ENCODE measurements at regions not wholly inside any gene's neighbourhood (a gene's known extent, or its start where the extent isn't known, plus 50 kb on each side); places are given as distances from the start of the nearest gene placed in this dataset.

DNA sequence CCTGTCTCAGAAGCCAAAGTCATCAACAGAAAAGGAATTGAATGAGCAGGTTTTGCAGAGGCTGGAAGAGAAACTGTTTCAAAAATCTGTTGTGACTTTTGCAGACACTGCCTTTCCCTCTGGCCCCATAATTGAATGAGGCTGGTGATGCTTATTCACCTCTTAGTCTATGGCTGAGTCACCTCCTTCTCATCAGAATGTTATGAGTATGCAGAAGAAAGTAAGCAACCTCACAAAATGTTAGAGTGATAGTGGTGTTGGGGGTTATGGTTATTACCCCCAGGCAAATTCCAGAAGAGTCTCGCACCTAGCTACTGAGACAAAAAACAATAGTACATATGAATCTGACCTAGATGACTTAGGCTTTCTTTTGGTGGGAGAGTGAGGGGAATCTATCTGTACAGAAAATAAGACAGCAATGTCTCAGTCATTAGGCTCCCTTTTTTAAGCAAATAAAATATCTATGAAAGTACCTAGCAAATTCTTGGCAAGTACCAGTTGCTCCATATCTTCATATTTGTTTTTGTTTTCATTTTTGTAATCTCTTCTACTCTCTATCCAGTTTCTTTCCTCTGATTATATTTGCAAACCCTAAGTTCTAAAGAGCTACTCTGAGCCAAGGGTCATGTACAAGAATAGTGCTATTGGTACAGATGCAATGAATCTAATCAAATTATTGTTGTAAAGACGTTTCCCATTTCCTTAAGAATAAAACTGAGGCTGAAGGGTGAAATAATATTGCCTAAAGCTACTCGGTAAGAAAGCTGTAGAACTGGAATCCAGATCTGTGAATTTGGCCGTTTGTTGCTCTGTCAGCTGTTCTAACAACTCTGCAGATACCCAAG is 498.1 kb upstream of the TNC start:
- no peaks in the 10 kb centered on the region for H3K9me3 ChIP-seq (ENCODE audit: low read depth)
- WGBS, 2 experiments (ENCODE audit: low coverage in 1 of 2, low lambda C conversion rate in 2 of 2, missing lambda C conversion rate in 2 of 2): 65 to 66% methylated on average over 4 of the region's 4 CpGs
- peak; percentile 96 for DNase-seq
- peak overlapping the region; percentile 76 for H3K9ac ChIP-seq
- H3K4me3 ChIP-seq: peak overlapping the region; percentile 9; the same call in 1 of the 2 replicates
- in situ Hi-C loops (cut with MboI): no loop called here
- H4K20me1 ChIP-seq (ENCODE audit: insufficient read depth): no peaks in the 10 kb centered on the region
- no peaks in the 10 kb centered on the region for H3K9me2 ChIP-seq (ENCODE audit: insufficient read depth)
- H3K27ac ChIP-seq: peak overlapping the region; percentile 97
- no peak overlapping the region for H2AFZ ChIP-seq
- peak overlapping the region; percentile 58 for H3K4me2 ChIP-seq (ENCODE audit: unreplicated experiment)
- H3K27me3 ChIP-seq (replicated peaks; ENCODE audit: insufficient read depth): no peaks in the 10 kb centered on the region
- peaks cover 31% of the 10 kb centered on the region for H3K4me1 ChIP-seq (ENCODE audit: insufficient read depth)
- no peak for TF ChIP-seq EZH2phosphoT487 (IDR thresholded peaks at IDR 0.05; ENCODE audit: insufficient read depth, low read depth)
- TF ChIP-seq EZH2 (IDR thresholded peaks at IDR 0.05; ENCODE audit: insufficient read depth, poor library complexity, severe bottlenecking): no peak
- no peaks in the 10 kb centered on the region for H3K79me2 ChIP-seq (ENCODE audit: insufficient read depth)
- H3K36me3 ChIP-seq (ENCODE audit: low read depth): no peaks in the 10 kb centered on the region
- peaks cover 33% of the 10 kb centered on the region for H3F3A ChIP-seq (ENCODE audit: insufficient read depth)

- H3K9me2 ChIP-seq (ENCODE audit: insufficient read depth): no peaks in the 10 kb centered on the region
- peak overlapping the region; percentile 97 for H3K27ac ChIP-seq
- H3K4me1 ChIP-seq (ENCODE audit: insufficient read depth): peaks cover 31% of the 10 kb centered on the region
- peaks cover 33% of the 10 kb centered on the region for H3F3A ChIP-seq (ENCODE audit: insufficient read depth)
- no peak overlapping the region for H2AFZ ChIP-seq
- no peaks in the 10 kb centered on the region for H3K9me3 ChIP-seq (ENCODE audit: low read depth)
- TF ChIP-seq EZH2phosphoT487 (IDR thresholded peaks at IDR 0.05; ENCODE audit: insufficient read depth, low read depth) (no peak), EZH2 (IDR thresholded peaks at IDR 0.05; ENCODE audit: insufficient read depth, poor library complexity, severe bottlenecking) (no peak)
- DNase-seq: no peak
- in situ Hi-C loops (cut with MboI): no loop called here
- H3K4me2 ChIP-seq (ENCODE audit: unreplicated experiment): peak overlapping the region; percentile 58
- 98 to 100% methylated on average over 2 of the region's 2 CpGs for WGBS, 2 experiments (ENCODE audit: low coverage in 1 of 2, low lambda C conversion rate in 2 of 2, missing lambda C conversion rate in 2 of 2)
- no peaks in the 10 kb centered on the region for H3K79me2 ChIP-seq (ENCODE audit: insufficient read depth)
- H3K27me3 ChIP-seq (replicated peaks; ENCODE audit: insufficient read depth): no peaks in the 10 kb centered on the region
- H3K4me3 ChIP-seq: no peak overlapping the region
- no peaks in the 10 kb centered on the region for H4K20me1 ChIP-seq (ENCODE audit: insufficient read depth)
- no peaks in the 10 kb centered on the region for H3K36me3 ChIP-seq (ENCODE audit: low read depth)
- peak overlapping the region; percentile 62 for H3K9ac ChIP-seq
Observed at GRCh38 chr9:115616666-115617239, 498.8 kb upstream of the TNC start.

- in situ Hi-C loops (cut with MboI): no loop called here
- H4K20me1 ChIP-seq (ENCODE audit: insufficient read depth): no peaks in the 10 kb centered on the region
- H3K27me3 ChIP-seq (replicated peaks; ENCODE audit: insufficient read depth): no peaks in the 10 kb centered on the region
- DNase-seq: no peak
- no peak overlapping the region for H2AFZ ChIP-seq
- no peak overlapping the region for H3K4me3 ChIP-seq
- TF ChIP-seq EZH2phosphoT487 (IDR thresholded peaks at IDR 0.05; ENCODE audit: insufficient read depth, low read depth) (no peak), EZH2 (IDR thresholded peaks at IDR 0.05; ENCODE audit: insufficient read depth, poor library complexity, severe bottlenecking) (no peak)
- H3K79me2 ChIP-seq (ENCODE audit: insufficient read depth): no peaks in the 10 kb centered on the region
- peaks cover 16% of the 10 kb centered on the region for H3K4me1 ChIP-seq (ENCODE audit: insufficient read depth)
- no peaks in the 10 kb centered on the region for H3F3A ChIP-seq (ENCODE audit: insufficient read depth)
- H3K9ac ChIP-seq: no peak overlapping the region
- H3K9me3 ChIP-seq (ENCODE audit: low read depth): no peaks in the 10 kb centered on the region
- no peaks in the 10 kb centered on the region for H3K9me2 ChIP-seq (ENCODE audit: insufficient read depth)
- no peak overlapping the region for H3K27ac ChIP-seq
- no peak overlapping the region for H3K4me2 ChIP-seq (ENCODE audit: unreplicated experiment)
- H3K36me3 ChIP-seq (ENCODE audit: low read depth): no peaks in the 10 kb centered on the region
Observed at GRCh38 chr9:115625251-115625650, 507.3 kb upstream of the TNC start.

DNA sequence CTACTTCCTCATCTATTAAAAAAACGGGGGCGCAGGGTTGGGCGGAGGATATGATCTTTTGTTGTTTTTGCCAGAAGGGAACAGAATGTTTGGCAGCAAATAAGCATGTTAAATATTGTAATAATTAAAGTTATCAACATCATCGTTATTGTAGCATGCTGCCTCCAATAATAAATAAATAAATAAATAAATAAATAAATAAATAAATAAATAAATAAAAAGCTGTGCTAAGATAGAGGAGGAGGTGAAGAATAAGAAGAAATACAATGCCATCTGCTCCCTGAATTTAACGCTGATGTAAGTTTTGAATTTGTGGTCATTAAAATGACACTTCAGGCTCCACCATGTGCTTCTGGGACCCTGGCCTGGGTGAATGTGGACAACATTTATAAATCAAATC is 508.0 kb upstream of the TNC start:
- WGBS, 2 experiments (ENCODE audit: low coverage in 1 of 2, low lambda C conversion rate in 2 of 2, missing lambda C conversion rate in 2 of 2): 55 to 58% methylated on average over 5 of the region's 5 CpGs
- no peak for TF ChIP-seq EZH2 (IDR thresholded peaks at IDR 0.05; ENCODE audit: insufficient read depth, poor library complexity, severe bottlenecking)
- no peak overlapping the region for H3K27ac ChIP-seq

More for the DNA sequence above, 508.0 kb upstream of the TNC start:
- Histone ChIP-seq H3K4me2 (ENCODE audit: unreplicated experiment) (no peak overlapping the region), H3K9ac (no peak overlapping the region), H3K79me2 (ENCODE audit: insufficient read depth) (no peaks in the 10 kb centered on the region), H3K4me3 (no peak overlapping the region), H4K20me1 (ENCODE audit: insufficient read depth) (no peaks in the 10 kb centered on the region), H2AFZ (no peak overlapping the region), H3K9me3 (ENCODE audit: low read depth) (no peaks in the 10 kb centered on the region), H3K9me2 (ENCODE audit: insufficient read depth) (no peaks in the 10 kb centered on the region), H3K27me3 (replicated peaks; ENCODE audit: insufficient read depth) (no peaks in the 10 kb centered on the region), H3F3A (ENCODE audit: insufficient read depth) (no peaks in the 10 kb centered on the region), H3K4me1 (ENCODE audit: insufficient read depth) (peaks cover 21% of the 10 kb centered on the region), H3K36me3 (ENCODE audit: low read depth) (no peaks in the 10 kb centered on the region)
- no peak for DNase-seq
- in situ Hi-C loops (cut with MboI): no loop called here
